Coronary artery (tissue), 2 donors: ENCODE measurements at regions not wholly inside any gene's neighbourhood (a gene's known extent, or its start where the extent isn't known, plus 50 kb on each side); places are given as distances from the start of the nearest gene placed in this dataset.

Source experiments
- DNase-seq: peaks from one replicate; pipeline ENCODE4 v3.0.0-alpha.2; 2017; ENCODE audit warnings: low spot score
- H3K27ac ChIP-seq, 2 donors: fragments of 200-600 bp; sonication (generic); one replicate each; pipeline ENCODE4 v1.5.1; 2016 to 2019
- H3K4me3 ChIP-seq: fragments of 200-600 bp; sonication (generic); 2 replicates; pipeline ENCODE4 v1.5.1; 2016; ENCODE audit warnings: mild to moderate bottlenecking, moderate library complexity
- TF ChIP-seq, protein P1 (sequence below): fragments of 200-600 bp; sonication (generic); IDR thresholded peaks from one replicate; pipeline ENCODE4 v1.5.1; 2019; ENCODE audit warnings: antibody characterized with exemption

- DNase-seq = no peak
- TF ChIP-seq, protein P1, sequence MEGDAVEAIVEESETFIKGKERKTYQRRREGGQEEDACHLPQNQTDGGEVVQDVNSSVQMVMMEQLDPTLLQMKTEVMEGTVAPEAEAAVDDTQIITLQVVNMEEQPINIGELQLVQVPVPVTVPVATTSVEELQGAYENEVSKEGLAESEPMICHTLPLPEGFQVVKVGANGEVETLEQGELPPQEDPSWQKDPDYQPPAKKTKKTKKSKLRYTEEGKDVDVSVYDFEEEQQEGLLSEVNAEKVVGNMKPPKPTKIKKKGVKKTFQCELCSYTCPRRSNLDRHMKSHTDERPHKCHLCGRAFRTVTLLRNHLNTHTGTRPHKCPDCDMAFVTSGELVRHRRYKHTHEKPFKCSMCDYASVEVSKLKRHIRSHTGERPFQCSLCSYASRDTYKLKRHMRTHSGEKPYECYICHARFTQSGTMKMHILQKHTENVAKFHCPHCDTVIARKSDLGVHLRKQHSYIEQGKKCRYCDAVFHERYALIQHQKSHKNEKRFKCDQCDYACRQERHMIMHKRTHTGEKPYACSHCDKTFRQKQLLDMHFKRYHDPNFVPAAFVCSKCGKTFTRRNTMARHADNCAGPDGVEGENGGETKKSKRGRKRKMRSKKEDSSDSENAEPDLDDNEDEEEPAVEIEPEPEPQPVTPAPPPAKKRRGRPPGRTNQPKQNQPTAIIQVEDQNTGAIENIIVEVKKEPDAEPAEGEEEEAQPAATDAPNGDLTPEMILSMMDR = no peak
- Histone ChIP-seq H3K27ac (no peak overlapping the region), H3K4me3 (no peak overlapping the region)
Observed at GRCh38 chr11:13062115-13062514, 53.0 kb downstream of the RASSF10 start.

DNA sequence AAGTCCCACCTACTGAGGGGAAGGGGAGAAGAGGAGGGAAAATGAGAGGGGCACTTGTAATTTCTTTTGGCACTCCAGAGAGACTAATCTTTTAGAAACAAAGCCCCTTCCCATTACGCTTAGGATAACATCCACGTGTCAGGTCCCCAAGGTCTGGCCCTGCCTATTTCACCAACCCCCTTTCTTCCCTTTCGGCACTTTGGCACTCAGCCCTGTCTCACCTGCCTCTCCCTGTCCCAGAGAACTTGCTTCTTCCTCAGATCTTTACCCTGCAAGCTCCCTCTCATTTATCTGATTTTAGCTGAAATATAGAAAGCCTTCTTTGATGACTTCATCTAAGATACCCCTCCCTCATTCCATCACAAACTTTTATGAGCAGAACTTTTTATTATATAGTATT, 55.5 kb downstream of the RASSF10 start:
- H3K4me3 ChIP-seq = no peak overlapping the region
- TF ChIP-seq, protein P1 = no peak
- no peak for DNase-seq
- H3K27ac ChIP-seq = no peak overlapping the region

GRCh38 chr11:13065200-13065787, 56.2 kb downstream of the RASSF10 start:
- TF ChIP-seq, protein P1 = no peak
- Histone ChIP-seq H3K4me3 (no peak overlapping the region), H3K27ac (no peak overlapping the region)
- no peak for DNase-seq

- DNase-seq = no peak
- TF ChIP-seq, protein P1 = no peak
Observed at GRCh38 chr11:13068211-13068610, 59.1 kb downstream of the RASSF10 start.

DNA sequence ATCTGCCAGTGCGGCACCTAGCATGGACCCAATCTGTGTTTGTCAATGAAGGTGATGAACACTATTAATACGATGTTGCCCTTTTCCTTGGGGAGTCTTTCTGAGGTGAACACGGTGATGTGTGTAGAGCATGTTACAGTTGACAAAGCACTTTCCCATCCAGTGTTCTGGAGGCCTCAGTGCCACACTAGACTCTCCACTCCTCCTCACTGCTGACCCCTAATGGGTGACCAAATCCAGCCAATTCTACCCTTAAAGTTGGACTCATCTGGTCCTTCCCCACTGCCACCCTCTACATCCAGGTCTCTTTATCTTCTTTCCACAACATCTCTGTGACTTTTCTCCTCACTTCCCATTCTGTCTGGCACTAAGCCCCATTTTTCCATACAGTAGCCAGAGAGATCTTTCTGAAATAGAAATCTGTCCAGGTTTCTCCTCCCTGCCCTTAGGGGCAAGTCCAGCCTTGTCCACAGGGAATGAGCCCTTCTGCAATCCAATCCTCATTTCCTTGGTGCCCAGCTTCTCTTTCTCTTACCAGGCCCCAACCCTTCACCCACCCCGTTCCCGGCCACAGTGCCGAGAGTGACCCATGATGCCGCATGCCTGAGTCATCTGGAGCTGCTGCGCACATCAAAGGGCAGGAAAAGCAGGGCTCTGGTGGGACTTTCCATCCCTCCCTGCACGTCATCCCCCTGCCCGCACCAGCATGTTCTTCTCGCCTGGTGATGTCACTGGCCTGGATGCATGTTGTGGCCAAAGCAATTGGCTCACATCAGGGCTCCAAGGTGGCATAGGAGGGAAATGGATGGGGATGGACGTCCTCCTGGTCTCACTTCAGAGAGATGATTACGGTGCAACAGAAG, 64.2 kb downstream of the RASSF10 start:
- no peak for DNase-seq
- TF ChIP-seq, protein P1 = no peak
- H3K4me3 ChIP-seq = no peak overlapping the region
- no peak overlapping the region for H3K27ac ChIP-seq

More at GRCh38 chr11:13068211-13068610, 59.1 kb downstream of the RASSF10 start:
- no peak overlapping the region for H3K4me3 ChIP-seq
- H3K27ac ChIP-seq = no peak overlapping the region

GRCh38 chr11:13074714-13075464, 65.8 kb downstream of the RASSF10 start:
- no peak for DNase-seq
- TF ChIP-seq, protein P1 = no peak

More at GRCh38 chr11:13074714-13075464, 65.8 kb downstream of the RASSF10 start:
- H3K4me3 ChIP-seq = no peak overlapping the region
- H3K27ac ChIP-seq = no peak overlapping the region
